Natural killer cell (primary cell): ENCODE measurements at regions not wholly inside any gene's neighbourhood (a gene's known extent, or its start where the extent isn't known, plus 50 kb on each side); places are given as distances from the start of the nearest gene placed in this dataset.

Experiments
- ATAC-seq, 3 donors: fragments of 150-1000 bp in 2 of 3; fragments of 200-7000 bp in 1 of 3; cut with Tn5 transposase; 1 replicate in 1 of 3; 2 replicates in 2 of 3; pipeline ENCODE4 v1.10.0; 2021; ENCODE audit warnings: mild to moderate bottlenecking in 2 of 3, moderate library complexity in 2 of 3
- DNase-seq, 2 donors: peaks; one replicate each; pipeline versions ENCODE4 v3.0.0 to v3.0.0-alpha.2; 2013 to 2021; ENCODE audit warnings: mixed read lengths in 1 of 2
- H3K27ac ChIP-seq: one replicate; pipeline ENCODE4 v1.5.1; 2013; ENCODE audit warnings: mild to moderate bottlenecking, low read length
- H3K27me3 ChIP-seq: one replicate; pipeline ENCODE4 v1.6.1; 2013; ENCODE audit warnings: low read length; ENCODE audit not compliant: control insufficient read depth, insufficient read depth
- H3K36me3 ChIP-seq: one replicate; pipeline ENCODE4 v1.6.1; 2013; ENCODE audit warnings: low read length; ENCODE audit not compliant: control insufficient read depth, insufficient read depth
- H3K4me1 ChIP-seq: one replicate; pipeline ENCODE4 v1.6.1; 2013; ENCODE audit warnings: low read length; ENCODE audit not compliant: control insufficient read depth, insufficient read depth
- H3K4me3 ChIP-seq: one replicate; pipeline ENCODE4 v1.5.1; 2013; ENCODE audit warnings: low read length
- H3K9me3 ChIP-seq: one replicate; pipeline ENCODE4 v1.6.1; 2013; ENCODE audit warnings: low read length; ENCODE audit not compliant: control insufficient read depth, insufficient read depth
- H3K27ac Mint-ChIP-seq, 2 donors: one replicate each; pipeline ENCODE4 v1.8.0; 2022; ENCODE audit warnings: mild to moderate bottlenecking in 2 of 2, mixed read lengths in 2 of 2, moderate library complexity in 1 of 2
- H3K27me3 Mint-ChIP-seq, 2 donors: one replicate each; pipeline ENCODE4 v1.8.0; 2022; ENCODE audit warnings: low read depth in 2 of 2, mixed read lengths in 2 of 2
- H3K36me3 Mint-ChIP-seq: one replicate; pipeline ENCODE4 v1.8.0; 2022; ENCODE audit warnings: mixed read lengths
- H3K4me1 Mint-ChIP-seq, 2 donors: one replicate each; pipeline ENCODE4 v1.8.0; 2022; ENCODE audit warnings: mixed read lengths in 2 of 2
- H3K4me3 Mint-ChIP-seq: one replicate; pipeline ENCODE4 v1.8.0; 2022; ENCODE audit warnings: mild to moderate bottlenecking, moderate library complexity, mixed read lengths
- H3K9me3 Mint-ChIP-seq, 2 donors: one replicate each; pipeline ENCODE4 v1.8.0; 2022; ENCODE audit warnings: mixed read lengths in 2 of 2
- WGBS: methylation state at CpG from one replicate; pipeline ENCODE4 v1.1.7; 2013; ENCODE audit warnings: missing lambda C conversion rate; ENCODE audit not compliant: insufficient coverage; 5-methylcytosine and 5-hydroxymethylcytosine counted together
- intact Hi-C: fragments of 100-400 bp; cut with micrococcal nuclease; formaldehyde crosslinking; loops from one replicate; pipeline ENCODE4 v1.14.2; 2022
- TF ChIP-seq, protein P1 (sequence below): fragments of 200-600 bp; IDR thresholded peaks from one replicate; pipeline ENCODE4 v1.8.0; 2022; ENCODE audit warnings: antibody characterized with exemption

DNA sequence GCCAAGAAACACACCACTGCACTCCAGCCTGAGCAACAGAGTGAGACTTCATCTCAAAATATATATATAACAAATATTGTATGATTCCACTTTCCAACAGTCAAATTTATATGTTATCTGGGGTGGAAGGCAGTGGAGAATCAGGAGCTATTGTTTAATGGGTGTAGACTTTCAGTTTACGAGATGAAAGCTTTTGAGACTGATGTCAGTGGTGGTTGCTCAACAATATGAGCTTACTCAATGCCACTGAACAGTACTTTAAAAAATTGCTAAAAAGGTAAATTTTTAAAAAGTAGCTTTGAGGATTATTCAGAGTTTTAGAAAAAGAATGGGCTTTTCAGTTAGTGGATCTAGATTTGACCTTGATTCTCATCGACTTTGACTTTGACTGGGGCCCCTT, 105.9 kb upstream of the ST6GAL2 start:
- Histone ChIP-seq H3K4me3 (no peak overlapping the region), H3K36me3 (no peaks in the 10 kb centered on the region), H3K27ac (no peak overlapping the region), H3K27me3 (no peaks in the 10 kb centered on the region), H3K9me3 (no peaks in the 10 kb centered on the region), H3K4me1 (no peaks in the 10 kb centered on the region)
- no peak for ATAC-seq
- no peaks in the 10 kb centered on the region for H3K36me3 Mint-ChIP-seq
- H3K27ac Mint-ChIP-seq: no peak overlapping the region
- DNase-seq: no peak
- 74% methylated on average over 2 of the region's 2 CpGs for WGBS
- no peak overlapping the region for H3K4me3 Mint-ChIP-seq
- TF ChIP-seq, protein P1, sequence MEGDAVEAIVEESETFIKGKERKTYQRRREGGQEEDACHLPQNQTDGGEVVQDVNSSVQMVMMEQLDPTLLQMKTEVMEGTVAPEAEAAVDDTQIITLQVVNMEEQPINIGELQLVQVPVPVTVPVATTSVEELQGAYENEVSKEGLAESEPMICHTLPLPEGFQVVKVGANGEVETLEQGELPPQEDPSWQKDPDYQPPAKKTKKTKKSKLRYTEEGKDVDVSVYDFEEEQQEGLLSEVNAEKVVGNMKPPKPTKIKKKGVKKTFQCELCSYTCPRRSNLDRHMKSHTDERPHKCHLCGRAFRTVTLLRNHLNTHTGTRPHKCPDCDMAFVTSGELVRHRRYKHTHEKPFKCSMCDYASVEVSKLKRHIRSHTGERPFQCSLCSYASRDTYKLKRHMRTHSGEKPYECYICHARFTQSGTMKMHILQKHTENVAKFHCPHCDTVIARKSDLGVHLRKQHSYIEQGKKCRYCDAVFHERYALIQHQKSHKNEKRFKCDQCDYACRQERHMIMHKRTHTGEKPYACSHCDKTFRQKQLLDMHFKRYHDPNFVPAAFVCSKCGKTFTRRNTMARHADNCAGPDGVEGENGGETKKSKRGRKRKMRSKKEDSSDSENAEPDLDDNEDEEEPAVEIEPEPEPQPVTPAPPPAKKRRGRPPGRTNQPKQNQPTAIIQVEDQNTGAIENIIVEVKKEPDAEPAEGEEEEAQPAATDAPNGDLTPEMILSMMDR: no peak
- intact Hi-C loops: no loop called here
- H3K9me3 Mint-ChIP-seq: peaks cover 3 to 7% of the 10 kb centered on the region in 2 donors
- H3K4me1 Mint-ChIP-seq: no peaks in the 10 kb centered on the region
- H3K27me3 Mint-ChIP-seq: no peaks in the 10 kb centered on the region

DNA sequence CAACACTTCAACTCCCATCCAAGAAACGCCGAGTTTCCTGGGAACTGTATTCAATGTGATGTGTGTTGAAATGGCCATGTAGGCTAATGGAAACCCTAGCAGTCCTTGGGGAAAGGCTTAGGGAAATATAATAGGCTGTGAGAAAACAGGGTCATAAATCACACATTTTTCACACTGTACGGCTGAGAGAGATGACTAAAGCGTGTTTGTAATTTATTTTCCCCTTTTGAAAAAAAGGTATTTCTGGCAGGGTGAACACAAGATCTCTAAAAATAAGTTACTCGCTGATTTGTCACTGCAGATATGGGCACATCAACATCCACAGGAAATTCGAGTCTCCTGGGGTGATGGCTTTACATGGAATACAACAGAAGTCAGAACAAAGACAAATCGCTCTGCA, 109.6 kb upstream of the ST6GAL2 start:
- 40% methylated on average over 5 of the region's 7 CpGs for WGBS
- H3K4me1 ChIP-seq: no peaks in the 10 kb centered on the region
- no peak overlapping the region for H3K27ac ChIP-seq
- no peak overlapping the region for H3K4me3 Mint-ChIP-seq
- no peaks in the 10 kb centered on the region for H3K27me3 ChIP-seq
- no peak overlapping the region for H3K27ac Mint-ChIP-seq
- H3K27me3 Mint-ChIP-seq: no peaks in the 10 kb centered on the region
- intact Hi-C loops: no loop called here
- no peaks in the 10 kb centered on the region for H3K36me3 Mint-ChIP-seq
- peaks cover 5 to 10% of the 10 kb centered on the region in 2 donors for H3K9me3 Mint-ChIP-seq
- H3K36me3 ChIP-seq: no peaks in the 10 kb centered on the region
- TF ChIP-seq, protein P1: no peak
- no peaks in the 10 kb centered on the region for H3K4me1 Mint-ChIP-seq
- H3K9me3 ChIP-seq: no peaks in the 10 kb centered on the region
- ATAC-seq: no peak
- H3K4me3 ChIP-seq: no peak overlapping the region
- no peak for DNase-seq

DNA sequence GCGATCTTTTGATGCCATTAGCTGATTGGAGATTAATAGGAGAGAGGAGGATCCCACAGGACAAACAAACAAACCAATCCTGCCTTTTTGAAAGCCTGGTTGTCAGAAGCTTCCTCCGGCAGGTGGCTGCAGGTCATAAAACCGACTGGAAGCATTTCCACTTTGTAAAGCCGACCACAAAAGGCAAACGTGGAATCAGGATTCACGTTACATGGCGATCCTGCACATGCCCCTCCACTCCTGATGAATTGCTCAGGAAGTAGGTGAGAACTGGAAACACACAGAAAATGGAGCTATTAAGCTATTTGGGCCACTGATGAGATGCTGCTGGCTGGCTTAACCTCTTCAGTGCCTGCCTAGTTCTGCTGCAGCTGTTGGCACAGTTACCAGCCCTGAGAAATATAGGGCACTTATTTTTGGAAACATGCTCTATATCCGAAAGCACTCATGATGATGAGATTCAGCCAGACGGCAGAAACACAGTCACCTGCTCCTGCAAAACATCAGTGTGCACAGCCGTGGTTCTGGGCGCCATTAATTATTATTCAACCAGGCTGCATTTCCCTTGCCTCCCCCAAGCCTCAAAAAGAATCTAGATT, 110.3 kb upstream of the ST6GAL2 start:
- Histone ChIP-seq H3K27ac (no peak overlapping the region), H3K36me3 (no peaks in the 10 kb centered on the region), H3K27me3 (no peaks in the 10 kb centered on the region), H3K4me3 (no peak overlapping the region), H3K4me1 (no peaks in the 10 kb centered on the region), H3K9me3 (no peaks in the 10 kb centered on the region)
- Mint-ChIP-seq H3K9me3 (peaks cover 5 to 10% of the 10 kb centered on the region in 2 donors), H3K27me3 (no peaks in the 10 kb centered on the region), H3K36me3 (no peaks in the 10 kb centered on the region), H3K4me3 (no peak overlapping the region), H3K4me1 (no peaks in the 10 kb centered on the region), H3K27ac (no peak overlapping the region)
- WGBS: 69% methylated on average over 10 of the region's 11 CpGs
- intact Hi-C loops: no loop called here
- TF ChIP-seq, protein P1: no peak
- no peak for DNase-seq
- ATAC-seq: no peak

DNA sequence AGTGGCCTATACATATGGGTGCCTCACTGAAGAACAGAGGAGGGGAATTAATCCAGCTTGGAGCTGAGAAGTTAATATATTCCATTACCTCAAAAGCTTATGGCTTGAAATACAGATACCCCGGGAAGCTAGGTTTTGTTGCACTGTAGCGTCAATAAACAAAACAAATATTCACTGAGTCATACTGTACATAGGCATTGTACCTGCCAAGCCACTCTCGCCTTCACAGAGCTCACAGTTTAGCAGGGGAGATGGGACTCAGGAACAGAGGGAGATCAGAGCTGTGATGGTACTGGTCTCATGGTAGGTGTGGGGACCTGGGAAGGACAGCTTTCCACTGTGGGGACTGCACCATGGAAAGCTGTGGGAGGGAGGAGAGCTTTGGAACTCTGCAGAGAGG, 111.2 kb upstream of the ST6GAL2 start:
- H3K27me3 ChIP-seq: no peaks in the 10 kb centered on the region
- H3K27ac Mint-ChIP-seq: no peak overlapping the region
- 90% methylated on average over 3 of the region's 3 CpGs for WGBS
- TF ChIP-seq, protein P1: no peak
- intact Hi-C loops: no loop called here
- H3K36me3 ChIP-seq: no peaks in the 10 kb centered on the region
- ATAC-seq: no peak
- no peak overlapping the region for H3K4me3 Mint-ChIP-seq
- H3K4me1 Mint-ChIP-seq: no peaks in the 10 kb centered on the region
- no peaks in the 10 kb centered on the region for H3K36me3 Mint-ChIP-seq
- no peaks in the 10 kb centered on the region for H3K27me3 Mint-ChIP-seq
- H3K27ac ChIP-seq: no peak overlapping the region
- no peaks in the 10 kb centered on the region for H3K4me1 ChIP-seq
- DNase-seq: no peak
- H3K9me3 Mint-ChIP-seq: peaks cover 5 to 10% of the 10 kb centered on the region in 2 donors
- no peaks in the 10 kb centered on the region for H3K9me3 ChIP-seq
- H3K4me3 ChIP-seq: no peak overlapping the region
